ENCODE measurements at regions not wholly inside any gene's neighbourhood (a gene's known extent, or its start where the extent isn't known, plus 50 kb on each side); places are given as distances from the start of the nearest gene placed in this dataset.
A peak's percentile ranks its signal among the peaks of the same experiment; 100 is the strongest.

- DNase-seq (ENCODE audit: low spot score), result no peak
- intact Hi-C loops (cut with DNase I), result no loop called here
These were observed 127.2 kb upstream of the THY1 start for GRCh38 chr11:119550053-119550752.

- intact Hi-C loops (cut with DNase I), result no loop called here
- DNase-seq (ENCODE audit: low spot score), result peak; percentile 36
These were observed 124.5 kb upstream of the THY1 start for GRCh38 chr11:119547511-119547910.

GRCh38 chr11:119545978-119546915, 123.3 kb upstream of the THY1 start:
- intact Hi-C loops (cut with DNase I), result no loop called here
- DNase-seq (ENCODE audit: low spot score), result peak; percentile 77

- peak; percentile 70 for DNase-seq (ENCODE audit: low spot score)
- intact Hi-C loops (cut with DNase I), result no loop called here
These were observed 117.6 kb upstream of the THY1 start for GRCh38 chr11:119540370-119541125.

GRCh38 chr11:119539583-119539982, 116.6 kb upstream of the THY1 start:
- intact Hi-C loops (cut with DNase I), result loop anchor here in 1 of 2 donors (5.0 kb wide), 1 partner anchor 408 kb away; no protein-coding TSS in a partner anchor
- DNase-seq (ENCODE audit: low spot score), result no peak

GRCh38 chr11:119538753-119539152, 115.8 kb upstream of the THY1 start:
- DNase-seq (ENCODE audit: low spot score), result peak; percentile 35
- intact Hi-C loops (cut with DNase I), result loop anchor here in 1 of 2 donors (5.0 kb wide), 1 partner anchor 409 kb away; no protein-coding TSS in a partner anchor

GRCh38 chr11:119537306-119538253, 114.6 kb upstream of the THY1 start:
- DNase-seq (ENCODE audit: low spot score), result peak; percentile 25
- intact Hi-C loops (cut with DNase I), result loop anchor here in 1 of 2 donors (2.0 to 5.0 kb wide), 2 partner anchors 57 to 410 kb away; no protein-coding TSS in a partner anchor

- DNase-seq (ENCODE audit: low spot score), result peak; percentile 34
- intact Hi-C loops (cut with DNase I), result loop anchor here in 1 of 2 donors (2.0 to 5.0 kb wide), 2 partner anchors 56 to 410 kb away; no protein-coding TSS in a partner anchor
These were observed 113.8 kb upstream of the THY1 start for GRCh38 chr11:119536801-119537200.

GRCh38 chr11:119533921-119534736, 111.2 kb upstream of the THY1 start:
- DNase-seq (ENCODE audit: low spot score), result peak; percentile 95
- intact Hi-C loops (cut with DNase I), result loop anchor here in 1 of 2 donors (5.0 kb wide), 1 partner anchor 52 kb away; no protein-coding TSS in a partner anchor

- intact Hi-C loops (cut with DNase I), result loop anchor here in 1 of 2 donors (5.0 kb wide), 1 partner anchor 51 kb away; no protein-coding TSS in a partner anchor
- peak; percentile 47 for DNase-seq (ENCODE audit: low spot score)
These were observed 110.5 kb upstream of the THY1 start for GRCh38 chr11:119533462-119533861.

GRCh38 chr11:119532551-119532950, 109.6 kb upstream of the THY1 start:
- peak; percentile 58 for DNase-seq (ENCODE audit: low spot score)
- intact Hi-C loops (cut with DNase I), result loop anchor here in 1 of 2 donors (5.0 kb wide), 1 partner anchor 50 kb away; no protein-coding TSS in a partner anchor

GRCh38 chr11:119531623-119532022, 108.7 kb upstream of the THY1 start:
- DNase-seq (ENCODE audit: low spot score), result peak; percentile 28
- intact Hi-C loops (cut with DNase I), result loop anchor here in 1 of 2 donors (5.0 kb wide), 1 partner anchor 49 kb away; no protein-coding TSS in a partner anchor

- peak; percentile 45 for DNase-seq (ENCODE audit: low spot score)
- intact Hi-C loops (cut with DNase I), result loop anchor here in 1 of 2 donors (5.0 kb wide), 1 partner anchor 49 kb away; no protein-coding TSS in a partner anchor
These were observed 108.1 kb upstream of the THY1 start for GRCh38 chr11:119531056-119531455.

- intact Hi-C loops (cut with DNase I), result loop anchor here in 1 of 2 donors (5.0 kb wide), 1 partner anchor 48 kb away; no protein-coding TSS in a partner anchor
- no peak for DNase-seq (ENCODE audit: low spot score)
These were observed 107.5 kb upstream of the THY1 start for GRCh38 chr11:119530509-119530908.

- intact Hi-C loops (cut with DNase I), result loop anchor here in 1 of 2 donors (5.0 kb wide), 1 partner anchor 48 kb away; no protein-coding TSS in a partner anchor
- peak; percentile 19 for DNase-seq (ENCODE audit: low spot score)
These were observed 107.0 kb upstream of the THY1 start for GRCh38 chr11:119529936-119530335.

- intact Hi-C loops (cut with DNase I), result no loop called here
- DNase-seq (ENCODE audit: low spot score), result peak; percentile 51
These were observed 106.3 kb upstream of the THY1 start for GRCh38 chr11:119529063-119529845.
